NCI-H510A treated with DMSO at 0.1 percent for 48 hours (cell line): ENCODE measurements at regions not wholly inside any gene's neighbourhood (a gene's known extent, or its start where the extent isn't known, plus 50 kb on each side); places are given as distances from the start of the nearest gene placed in this dataset.

ENCODE experiments used
- DNase-seq: peaks from one replicate; lab custom pipeline; 2025; lab: John Stamatoyannopoulos, UW

DNA sequence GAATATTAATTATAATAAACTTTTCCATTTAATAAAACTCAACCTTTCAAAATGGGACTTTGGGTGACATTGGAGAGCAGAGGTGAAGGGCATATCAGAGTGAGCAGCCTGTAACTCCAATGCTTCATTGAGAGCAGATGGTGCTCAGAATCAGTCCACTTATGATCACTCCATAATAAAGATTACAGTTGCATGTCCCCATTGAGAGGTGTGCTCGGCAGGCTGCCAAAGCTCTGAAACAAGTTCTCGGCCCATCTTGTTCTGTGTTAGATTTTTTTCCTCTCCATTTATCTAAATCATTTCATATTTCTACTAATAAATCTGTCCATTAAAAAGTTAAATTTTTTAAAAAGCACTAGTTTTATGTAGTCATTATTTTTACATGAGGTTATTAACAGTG lies 1786.4 kb upstream of the WWC1 start:
- no peak for DNase-seq

DNA sequence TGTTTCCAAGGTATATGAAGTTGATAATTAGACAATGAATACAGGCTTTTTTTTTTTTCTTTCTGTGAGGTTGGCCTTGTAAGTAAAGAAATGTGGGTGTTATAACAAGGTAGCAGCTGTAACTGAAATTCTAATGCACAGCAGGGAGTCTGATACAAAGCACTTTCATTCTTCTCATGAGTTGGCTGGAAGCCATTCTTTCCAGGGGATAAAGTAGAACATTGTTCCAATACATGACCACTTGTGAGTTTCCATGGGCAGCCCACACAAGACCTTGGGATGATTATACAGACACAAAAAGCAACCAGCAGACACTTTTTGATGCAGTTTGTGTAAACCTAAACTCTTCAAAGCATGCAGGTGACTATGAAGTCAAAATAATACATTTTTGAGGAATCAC lies 1785.9 kb upstream of the WWC1 start:
- no peak for DNase-seq

DNA sequence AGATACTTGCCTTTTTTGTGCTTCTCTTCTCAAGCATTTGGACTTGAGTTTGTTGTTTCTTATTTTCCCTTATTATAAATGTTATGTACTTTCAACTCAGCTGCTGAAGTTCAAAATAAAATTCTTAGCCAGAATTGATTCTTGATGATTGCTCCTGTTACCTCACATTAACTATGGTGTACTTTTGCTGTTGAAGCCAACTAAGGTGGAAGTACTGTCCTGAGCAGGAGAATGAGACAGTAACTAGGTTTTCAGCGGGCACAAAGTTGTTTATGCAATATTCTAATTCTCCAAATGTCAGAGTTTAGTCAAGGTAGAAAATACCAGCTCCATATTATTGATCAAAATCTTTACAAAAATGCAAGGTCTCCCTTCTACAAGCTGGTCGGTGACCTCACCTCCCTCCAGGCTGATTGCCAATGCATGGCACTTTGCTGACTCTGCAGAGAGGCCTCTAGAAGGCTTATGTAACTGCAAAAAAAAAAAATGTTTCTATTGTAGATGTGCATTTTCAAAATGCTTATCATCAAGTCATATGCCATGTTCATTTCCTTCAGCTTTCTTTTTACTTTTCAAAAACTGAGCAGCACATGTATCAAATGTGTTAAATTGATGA lies 1783.5 kb upstream of the WWC1 start:
- no peak for DNase-seq

GRCh38 chr5:166509085-166509484 lies 1782.4 kb upstream of the WWC1 start:
- no peak for DNase-seq

DNA sequence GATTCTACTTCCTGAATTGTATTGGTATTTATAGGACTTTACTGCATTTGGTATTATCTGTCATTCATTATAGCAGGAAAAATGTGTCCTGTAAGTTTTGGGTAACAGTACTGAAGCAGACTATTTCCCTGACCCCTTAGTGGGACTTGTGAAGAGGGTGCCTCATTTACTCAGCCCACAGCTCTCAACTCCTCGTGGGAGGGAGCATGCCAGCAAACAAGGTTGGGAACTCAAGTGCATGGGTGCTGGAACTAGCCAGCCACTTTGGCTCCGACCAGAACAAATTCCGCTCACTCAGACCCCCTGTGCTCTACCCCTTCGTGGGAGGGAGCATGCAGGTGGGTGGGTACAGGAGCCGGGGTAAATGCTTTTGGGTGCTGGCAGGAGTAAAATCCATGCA lies 1773.5 kb upstream of the WWC1 start:
- no peak for DNase-seq

DNA sequence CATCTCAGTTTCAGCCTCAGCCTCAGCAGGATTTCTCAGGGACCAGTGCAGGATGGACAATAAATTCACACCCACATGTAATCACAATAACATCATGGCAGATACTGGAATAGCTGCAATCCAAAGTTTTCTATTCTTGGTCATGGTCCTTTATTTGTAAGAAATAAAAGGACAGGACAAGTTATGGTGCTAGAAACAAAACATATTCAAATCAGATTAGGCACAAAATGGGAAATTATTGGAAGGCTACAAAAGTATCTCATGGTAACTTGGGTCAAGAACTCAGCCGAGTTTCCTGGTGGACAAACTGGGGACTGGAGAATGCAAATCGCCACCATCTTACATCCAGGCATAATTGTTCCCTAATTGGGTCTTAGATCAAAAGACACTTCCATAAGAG lies 1768.2 kb upstream of the WWC1 start:
- no peak for DNase-seq

GRCh38 chr5:166529200-166529599 lies 1762.2 kb upstream of the WWC1 start:
- DNase-seq: no peak

- DNase-seq: no peak
Measured at GRCh38 chr5:166532456-166533220, 1758.8 kb upstream of the WWC1 start.

GRCh38 chr5:166535641-166536040 lies 1755.8 kb upstream of the WWC1 start:
- DNase-seq: no peak

- no peak for DNase-seq
Measured at GRCh38 chr5:166540156-166540555, 1751.3 kb upstream of the WWC1 start.

DNA sequence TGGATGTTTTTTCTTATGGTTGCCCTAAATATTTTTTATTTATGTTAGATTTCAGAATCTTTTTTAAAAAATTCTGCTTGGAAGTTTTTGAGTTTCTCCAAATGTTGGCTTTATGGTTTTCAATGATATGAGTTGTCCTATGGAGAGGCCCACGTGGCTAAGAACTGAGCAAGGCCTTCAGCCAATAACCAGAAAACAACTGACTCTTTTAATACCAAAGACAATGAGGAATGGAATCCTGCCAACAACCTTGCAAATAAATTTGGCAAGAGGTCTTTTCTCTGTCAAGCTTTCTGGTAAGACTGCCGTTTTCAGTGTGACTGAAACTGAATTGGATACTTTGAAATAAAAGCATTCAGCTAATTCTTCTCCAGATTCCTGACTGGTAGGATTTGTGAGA lies 1740.1 kb upstream of the WWC1 start:
- DNase-seq: no peak

DNA sequence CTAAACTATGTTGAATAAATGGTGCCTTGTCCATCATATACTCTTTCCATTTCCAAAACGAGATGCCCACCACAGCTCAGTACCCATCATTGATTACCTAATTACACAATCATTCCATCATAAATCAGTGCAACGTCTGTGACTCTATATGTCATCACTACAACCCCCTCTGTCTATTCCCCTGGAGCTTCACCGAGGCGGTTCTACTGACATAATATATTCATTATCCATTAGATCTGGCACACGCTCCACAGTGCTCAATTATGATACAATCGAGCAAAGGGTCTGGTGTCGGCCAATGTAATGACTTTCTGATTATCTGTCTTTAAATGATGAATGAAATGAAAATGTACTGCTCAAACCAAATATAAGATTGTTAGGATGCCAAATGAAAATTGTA lies 1737.7 kb upstream of the WWC1 start:
- DNase-seq: no peak

- no peak for DNase-seq
Measured at GRCh38 chr5:166561759-166562158, 1729.7 kb upstream of the WWC1 start.

GRCh38 chr5:166562246-166562645 lies 1729.2 kb upstream of the WWC1 start:
- no peak for DNase-seq

- no peak for DNase-seq
Measured at GRCh38 chr5:166566725-166567124, 1724.7 kb upstream of the WWC1 start.

DNA sequence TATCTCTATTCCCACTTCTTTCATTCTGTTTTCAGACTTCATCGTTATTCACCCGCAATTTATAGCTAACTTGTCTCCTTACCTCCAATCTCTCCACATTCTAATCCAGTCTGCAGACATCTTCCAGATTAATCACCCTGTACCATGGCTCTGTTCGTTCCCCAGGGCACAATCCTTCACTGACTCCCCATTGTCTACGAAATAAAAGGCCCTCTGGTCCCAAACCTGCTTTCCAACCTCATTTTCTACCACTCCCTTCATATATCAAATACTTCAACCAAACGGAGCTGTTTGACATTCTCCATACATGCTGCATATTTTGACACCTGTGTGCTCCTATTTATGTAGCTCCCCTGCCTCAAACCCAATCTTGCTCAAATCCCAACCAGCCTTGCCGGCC lies 1720.6 kb upstream of the WWC1 start:
- DNase-seq: no peak

- no peak for DNase-seq
Measured at GRCh38 chr5:166571668-166572067, 1719.8 kb upstream of the WWC1 start.

DNA sequence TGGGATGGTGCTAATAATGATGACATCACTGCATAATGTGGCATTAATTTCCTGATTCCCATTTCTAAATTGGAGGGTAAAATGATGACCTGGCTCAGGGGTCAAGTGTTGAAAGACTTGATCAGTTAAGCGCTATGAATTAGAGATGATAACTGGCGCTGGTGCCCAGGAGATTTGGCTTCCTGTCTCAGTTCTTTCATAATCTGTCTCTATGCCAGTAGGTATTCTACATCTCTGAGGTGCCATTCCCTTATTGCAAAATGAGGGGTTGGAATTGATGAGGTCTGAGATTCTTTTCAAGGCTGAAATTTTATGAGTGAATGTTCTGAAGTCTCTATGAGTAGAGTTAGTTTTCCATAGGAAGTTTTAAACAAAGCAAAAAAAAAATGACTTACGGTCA lies 1715.1 kb upstream of the WWC1 start:
- DNase-seq: no peak

GRCh38 chr5:166581826-166582225 lies 1709.6 kb upstream of the WWC1 start:
- no peak for DNase-seq

GRCh38 chr5:166582416-166582815 lies 1709.0 kb upstream of the WWC1 start:
- no peak for DNase-seq

DNA sequence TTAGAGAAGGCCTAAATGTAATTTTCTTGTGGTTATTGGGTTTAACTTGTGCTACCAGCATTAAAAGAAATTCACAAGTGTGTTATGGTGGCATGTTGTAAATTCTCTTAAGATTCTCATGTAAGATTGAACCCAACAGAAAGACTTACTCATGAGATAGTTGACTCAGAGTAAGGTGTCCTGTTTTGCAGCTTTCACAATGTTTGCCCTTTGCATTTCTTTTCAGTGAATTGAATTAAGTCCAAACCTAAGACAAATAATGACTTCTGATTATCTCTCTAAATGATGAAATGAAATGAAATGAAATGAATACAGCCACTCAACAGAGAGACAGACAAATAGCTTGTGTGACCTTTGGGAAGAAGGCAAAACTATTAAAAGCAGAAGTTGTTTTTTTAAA lies 1696.9 kb upstream of the WWC1 start:
- DNase-seq: no peak

GRCh38 chr5:166595274-166595951 lies 1696.0 kb upstream of the WWC1 start:
- no peak for DNase-seq

DNA sequence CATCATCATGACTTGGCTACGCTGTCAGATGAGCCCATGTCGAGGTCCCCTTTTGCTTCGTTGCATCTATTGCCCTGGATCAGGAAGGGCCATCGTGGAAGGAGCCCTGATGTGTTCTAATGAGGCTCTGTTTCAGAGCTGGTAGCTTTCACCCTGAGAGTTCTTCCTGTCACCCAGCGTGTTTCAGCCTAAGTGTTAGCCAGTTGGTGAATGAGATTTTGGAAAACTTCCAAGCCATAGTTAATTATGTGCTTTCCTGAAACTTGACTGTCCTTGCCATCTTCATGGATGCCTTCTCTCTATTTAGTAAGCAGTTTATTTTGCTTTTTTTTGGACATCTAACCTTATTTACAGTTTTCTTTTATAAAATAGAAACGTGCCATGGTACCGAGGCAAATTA lies 1695.4 kb upstream of the WWC1 start:
- no peak for DNase-seq
